Lung (tissue), 11 donors: ENCODE measurements at regions not wholly inside any gene's neighbourhood (a gene's known extent, or its start where the extent isn't known, plus 50 kb on each side); places are given as distances from the start of the nearest gene placed in this dataset.

Experiments
- ATAC-seq: fragments of 200-7000 bp; cut with Tn5 transposase; one replicate; pipeline ENCODE4 v1.9.1; 2020; ENCODE audit warnings: moderate number of reproducible peaks; ENCODE audit not compliant: insufficient read depth, low FRiP score
- DNase-seq, 3 donors: peaks; one replicate each; pipeline ENCODE4 v3.0.0-alpha.2; 2013 to 2017
- H3K27ac ChIP-seq, 2 donors: one replicate each; pipeline ENCODE4 v1.5.1; 2013; ENCODE audit warnings: mild to moderate bottlenecking in 2 of 2, moderate library complexity in 2 of 2, control low read depth in 1 of 2, inconsistent platforms in 1 of 2, low read depth in 1 of 2, low read length in 1 of 2
- H3K27me3 ChIP-seq, 3 donors: one replicate each; pipeline ENCODE4 v1.5.1; 2013; ENCODE audit warnings: low read length in 2 of 3; ENCODE audit not compliant: control insufficient read depth in 3 of 3, insufficient read depth in 3 of 3
- H3K36me3 ChIP-seq, 4 donors: one replicate each; pipeline ENCODE4 v1.5.1; 2013; ENCODE audit warnings: low read length in 4 of 4, mild to moderate bottlenecking in 1 of 4, moderate library complexity in 1 of 4; ENCODE audit not compliant: control insufficient read depth in 4 of 4, insufficient read depth in 4 of 4
- H3K4me1 ChIP-seq, 5 donors: one replicate each; pipeline ENCODE4 v1.5.1; 2013; ENCODE audit warnings: low read length in 5 of 5, mild to moderate bottlenecking in 2 of 5, moderate library complexity in 1 of 5; ENCODE audit not compliant: control insufficient read depth in 5 of 5, insufficient read depth in 5 of 5
- H3K4me3 ChIP-seq: one replicate; pipeline ENCODE4 v1.5.1; 2013; ENCODE audit warnings: mild to moderate bottlenecking, control low read depth, moderate library complexity
- H3K9ac ChIP-seq, 2 donors: one replicate each; pipeline ENCODE4 v1.5.1; 2013; ENCODE audit warnings: low read length in 2 of 2, control low read depth in 1 of 2; ENCODE audit not compliant: insufficient read depth in 1 of 2
- H3K9me3 ChIP-seq, 4 donors: one replicate each; pipeline ENCODE4 v1.5.1; 2013; ENCODE audit warnings: low read length in 3 of 4, mild to moderate bottlenecking in 1 of 4, moderate library complexity in 1 of 4; ENCODE audit not compliant: control insufficient read depth in 4 of 4, insufficient read depth in 3 of 4
- CTCF ChIP-seq: IDR thresholded peaks from 2 replicates; pipeline ENCODE4 v1.5.1; 2012; ENCODE audit warnings: mild to moderate bottlenecking; ENCODE audit errors: control extremely low read depth, extremely low read depth
- WGBS, 2 donors: extraction: QIAGEN DNeasy Blood & Tissue Kit; methylation state at CpG; one replicate each; pipeline ENCODE4 v1.1.7; 2013; 5-methylcytosine and 5-hydroxymethylcytosine counted together
- donor health status: control.
- donor health status: control.
- donor health status: Bipolar disorder and iron deficiency.
- donor health status: healthy.
- donor health status: DM: yes; HTN: yes; CAD: no.

- DNase-seq (no peak), ATAC-seq (no peak)
- TF ChIP-seq CTCF = no peak
- H3K27ac ChIP-seq = no peak overlapping the region
- no peak overlapping the region for H3K9ac ChIP-seq
- no peaks in the 10 kb centered on the region for H3K36me3 ChIP-seq
- H3K9me3 ChIP-seq = peaks cover 0 to 3% (median 0%) of the 10 kb centered on the region in 4 donors
- no peak overlapping the region for H3K4me3 ChIP-seq
- H3K27me3 ChIP-seq = peaks cover 0 to 2% (median 0%) of the 10 kb centered on the region in 3 donors
- peaks cover 0 to 10% (median 5%) of the 10 kb centered on the region in 5 donors for H3K4me1 ChIP-seq
- 80 to 89% methylated on average over 7 of the region's 7 CpGs for WGBS, 2 donors
Measured at GRCh38 chr13:34588362-34588761, 353.7 kb upstream of the NBEA start.

- DNase-seq = no peak
- Histone ChIP-seq H3K4me1 (peaks cover 0 to 5% (median 3%) of the 10 kb centered on the region in 5 donors), H3K27ac (no peak overlapping the region), H3K36me3 (no peaks in the 10 kb centered on the region), H3K9ac (no peak overlapping the region), H3K9me3 (peaks cover 0 to 3% (median 0%) of the 10 kb centered on the region in 4 donors), H3K27me3 (peaks cover 0 to 2% (median 0%) of the 10 kb centered on the region in 3 donors), H3K4me3 (no peak overlapping the region)
- 75 to 93% methylated on average over 3 of the region's 3 CpGs for WGBS, 2 donors
- no peak for TF ChIP-seq CTCF
- no peak for ATAC-seq
Measured at GRCh38 chr13:34589581-34589980, 352.5 kb upstream of the NBEA start.

GRCh38 chr13:34591129-34591528 lies 350.9 kb upstream of the NBEA start:
- peak in 2 of 3 donors; percentile 55 to 66 for DNase-seq
- no peak for TF ChIP-seq CTCF
- Histone ChIP-seq H3K27me3 (no peaks in the 10 kb centered on the region), H3K36me3 (no peaks in the 10 kb centered on the region), H3K9ac (no peak overlapping the region), H3K4me3 (no peak overlapping the region), H3K4me1 (peaks cover 0 to 5% (median 3%) of the 10 kb centered on the region in 5 donors), H3K9me3 (peaks cover 0 to 3% (median 0%) of the 10 kb centered on the region in 4 donors), H3K27ac (no peak overlapping the region)
- no peak for ATAC-seq
- 66 to 74% methylated on average over 3 of the region's 3 CpGs for WGBS, 2 donors
